Adrenal gland (tissue), 5 donors: ENCODE measurements at regions not wholly inside any gene's neighbourhood (a gene's known extent, or its start where the extent isn't known, plus 50 kb on each side); places are given as distances from the start of the nearest gene placed in this dataset.

Source experiments
- POLR2A ChIP-seq, 2 donors: fragments of 450-650 bp; IDR thresholded peaks; one replicate each; pipeline ENCODE4 v1.6.1; 2017; ENCODE audit warnings: antibody characterized with exemption in 2 of 2, mild to moderate bottlenecking in 2 of 2, moderate library complexity in 1 of 2
- TF ChIP-seq, protein P1 (sequence below), 6 experiments: fragments of 450-650 bp in 4 of 6; fragments of 200-600 bp in 2 of 6; sonication (generic) in 1 of 6; IDR thresholded peaks; 1 replicate in 5 of 6; 2 replicates in 1 of 6; pipeline versions ENCODE4 v1.5.1 to v1.8.0; 2016 to 2021; ENCODE audit warnings: antibody characterized with exemption in 6 of 6, mild to moderate bottlenecking in 2 of 6, moderate library complexity in 1 of 6
- donor health status: DM: no; HTN: no; CAD: no.

DNA sequence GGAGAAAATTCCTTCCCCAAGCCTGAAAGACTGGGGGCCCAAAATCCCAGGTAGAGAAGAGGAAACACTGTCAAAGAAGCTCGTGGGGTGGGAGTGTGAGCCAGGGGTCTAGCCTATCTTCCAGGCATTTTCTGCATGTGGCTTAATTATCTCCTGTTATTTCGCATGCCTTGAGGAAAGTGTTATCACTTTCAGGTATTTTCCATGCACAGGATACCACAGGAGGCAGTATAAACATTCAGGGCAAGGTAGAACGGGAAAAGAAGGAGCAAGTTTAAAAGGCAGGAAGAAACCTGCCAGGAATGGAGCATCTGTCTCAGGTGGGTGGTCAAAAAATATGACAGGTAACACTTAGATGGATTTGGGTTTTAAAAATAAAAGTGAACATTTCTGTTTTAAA is 575.3 kb upstream of the ZNF385D start:
- TF ChIP-seq, protein P1, sequence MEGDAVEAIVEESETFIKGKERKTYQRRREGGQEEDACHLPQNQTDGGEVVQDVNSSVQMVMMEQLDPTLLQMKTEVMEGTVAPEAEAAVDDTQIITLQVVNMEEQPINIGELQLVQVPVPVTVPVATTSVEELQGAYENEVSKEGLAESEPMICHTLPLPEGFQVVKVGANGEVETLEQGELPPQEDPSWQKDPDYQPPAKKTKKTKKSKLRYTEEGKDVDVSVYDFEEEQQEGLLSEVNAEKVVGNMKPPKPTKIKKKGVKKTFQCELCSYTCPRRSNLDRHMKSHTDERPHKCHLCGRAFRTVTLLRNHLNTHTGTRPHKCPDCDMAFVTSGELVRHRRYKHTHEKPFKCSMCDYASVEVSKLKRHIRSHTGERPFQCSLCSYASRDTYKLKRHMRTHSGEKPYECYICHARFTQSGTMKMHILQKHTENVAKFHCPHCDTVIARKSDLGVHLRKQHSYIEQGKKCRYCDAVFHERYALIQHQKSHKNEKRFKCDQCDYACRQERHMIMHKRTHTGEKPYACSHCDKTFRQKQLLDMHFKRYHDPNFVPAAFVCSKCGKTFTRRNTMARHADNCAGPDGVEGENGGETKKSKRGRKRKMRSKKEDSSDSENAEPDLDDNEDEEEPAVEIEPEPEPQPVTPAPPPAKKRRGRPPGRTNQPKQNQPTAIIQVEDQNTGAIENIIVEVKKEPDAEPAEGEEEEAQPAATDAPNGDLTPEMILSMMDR (IDR thresholded peaks at IDR 0.05) = no peak
- no peak for TF ChIP-seq POLR2A (IDR thresholded peaks at IDR 0.05)
